HT1080 (cell line): ENCODE measurements at regions not wholly inside any gene's neighbourhood (a gene's known extent, or its start where the extent isn't known, plus 50 kb on each side); places are given as distances from the start of the nearest gene placed in this dataset.
"Not testable (repeated sequence)": the region's sequence is repeated elsewhere in the genome, so short reads cannot be mapped to it uniquely, and the experiment has no call there.

ENCODE experiments used
- DNase-seq: peaks from one replicate; pipeline ENCODE4 v3.0.0-alpha.2; 2015; ENCODE audit warnings: low read depth

- peak; percentile 81 for DNase-seq
These were observed 199.7 kb upstream of the ATXN7L3B start for GRCh38 chr12:74337951-74338350.

GRCh38 chr12:74339211-74339610 lies 198.4 kb upstream of the ATXN7L3B start:
- DNase-seq: no peak

GRCh38 chr12:74349925-74350324 lies 187.7 kb upstream of the ATXN7L3B start:
- no peak for DNase-seq

DNA sequence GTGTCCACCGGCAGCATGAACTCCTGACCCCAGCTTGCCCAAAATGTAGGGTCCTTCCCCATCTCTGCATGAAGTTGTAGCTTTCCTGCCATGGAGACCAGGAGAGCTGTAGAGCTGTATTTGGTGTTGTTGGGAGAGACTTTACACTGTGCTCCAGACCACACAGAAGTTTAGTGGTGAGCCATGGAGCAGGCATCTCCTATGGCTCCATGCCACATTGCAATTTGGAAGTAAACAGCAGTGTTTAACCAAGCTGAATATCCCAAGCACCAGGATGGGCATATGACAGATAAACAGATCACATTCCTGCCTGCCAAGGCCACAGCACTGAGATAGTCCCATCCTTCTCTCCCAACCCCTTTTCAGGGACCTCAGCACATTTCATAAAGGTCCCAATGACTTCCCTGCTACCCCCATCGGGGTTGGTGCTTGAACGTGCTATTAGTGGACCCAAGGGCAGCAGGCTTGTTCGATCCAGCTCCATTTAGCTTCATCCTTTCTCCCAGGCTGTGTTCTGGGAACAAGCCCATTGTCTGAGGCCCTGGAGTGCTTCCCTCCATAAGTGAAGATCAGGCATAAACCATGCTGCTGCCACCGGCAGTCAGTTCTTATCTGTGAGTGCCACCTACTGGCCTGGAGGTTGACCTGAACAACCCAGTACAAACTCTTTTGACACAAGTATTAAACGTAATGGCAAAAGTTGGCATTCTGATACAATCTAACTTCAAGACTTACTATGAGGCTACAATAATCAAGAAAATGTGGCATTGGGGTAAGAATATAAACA lies 172.3 kb upstream of the ATXN7L3B start:
- DNase-seq: peak; percentile 43

GRCh38 chr12:74370608-74371216 lies 166.9 kb upstream of the ATXN7L3B start:
- no peak for DNase-seq

DNA sequence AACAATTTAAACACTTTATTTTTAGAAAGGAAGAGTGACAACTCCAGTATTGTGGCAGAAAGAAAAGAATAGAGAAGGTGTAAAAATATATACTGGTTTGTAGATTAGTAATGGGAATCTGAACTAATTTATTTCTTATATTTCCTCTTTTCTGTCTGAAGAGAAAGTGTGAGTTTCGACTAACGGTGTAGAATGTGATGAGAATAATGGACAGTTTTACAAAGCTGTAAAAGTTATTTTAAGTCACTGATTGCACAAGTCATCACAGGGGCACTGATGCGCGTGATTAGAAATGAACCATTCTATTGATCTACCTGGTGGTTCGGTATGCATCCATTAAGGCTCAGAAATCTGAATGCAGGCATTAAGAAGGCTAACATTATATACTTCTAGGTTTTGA lies 158.5 kb upstream of the ATXN7L3B start:
- no peak for DNase-seq

DNA sequence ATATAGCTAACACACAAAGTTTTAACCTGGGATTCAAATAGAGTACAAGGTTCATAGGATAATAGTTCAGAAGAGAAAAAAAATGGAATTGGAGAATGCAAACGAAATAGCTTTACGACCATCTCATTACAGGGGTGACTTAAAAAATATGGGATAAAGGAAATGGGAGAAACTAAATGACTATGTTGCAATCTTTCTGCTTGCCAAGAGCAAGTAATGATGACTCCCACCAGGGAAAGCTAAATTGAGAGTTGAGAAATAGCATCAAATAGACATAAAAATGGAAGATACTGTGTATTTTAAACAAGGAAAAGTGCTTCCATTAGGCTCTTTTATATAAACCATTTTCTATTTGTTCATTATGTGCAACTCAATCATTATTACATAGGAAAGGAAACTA lies 155.7 kb upstream of the ATXN7L3B start:
- DNase-seq: no peak

GRCh38 chr12:74382983-74383382 lies 154.7 kb upstream of the ATXN7L3B start:
- no peak for DNase-seq

DNA sequence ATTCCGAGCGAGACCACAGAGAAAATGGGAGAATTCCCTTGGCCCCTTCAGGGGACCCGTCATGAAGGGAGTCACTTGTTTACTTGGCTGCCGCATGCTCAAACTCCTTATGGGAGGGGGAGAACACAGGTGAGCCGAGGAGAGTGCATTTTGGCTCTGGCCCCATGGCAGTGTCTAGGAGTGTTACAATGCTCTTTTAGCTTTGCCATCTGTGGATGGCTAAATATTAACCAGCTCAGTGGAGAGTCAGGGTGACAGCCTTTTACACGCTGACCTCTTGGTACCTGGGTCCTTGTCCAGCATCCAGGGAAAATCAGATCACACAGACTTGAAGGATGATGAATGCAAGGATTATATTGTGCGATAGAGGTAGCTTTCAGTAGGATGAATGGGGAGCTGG lies 146.4 kb upstream of the ATXN7L3B start:
- DNase-seq: no peak

GRCh38 chr12:74393272-74393671 lies 144.4 kb upstream of the ATXN7L3B start:
- peak; percentile 56 for DNase-seq

DNA sequence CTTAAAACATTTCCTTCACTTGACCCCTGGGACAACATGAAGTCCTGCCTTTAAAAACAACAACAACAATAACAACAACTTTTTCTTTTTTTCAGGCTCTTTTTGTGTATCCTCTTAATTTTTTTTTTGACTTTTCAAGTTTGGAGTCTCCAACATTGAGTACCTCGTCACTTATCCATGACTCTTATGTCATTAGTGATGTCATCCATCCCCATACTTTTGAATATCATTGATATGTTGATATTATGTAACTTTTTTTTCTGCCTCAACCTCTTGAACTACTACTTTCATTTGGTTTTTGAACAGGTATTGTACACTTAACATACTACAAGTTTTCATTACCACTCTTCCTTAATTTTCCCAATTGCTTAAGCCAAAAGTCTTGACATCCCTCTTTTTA lies 143.0 kb upstream of the ATXN7L3B start:
- no peak for DNase-seq

- no peak for DNase-seq
These were observed 136.6 kb upstream of the ATXN7L3B start for GRCh38 chr12:74401035-74401434.

DNA sequence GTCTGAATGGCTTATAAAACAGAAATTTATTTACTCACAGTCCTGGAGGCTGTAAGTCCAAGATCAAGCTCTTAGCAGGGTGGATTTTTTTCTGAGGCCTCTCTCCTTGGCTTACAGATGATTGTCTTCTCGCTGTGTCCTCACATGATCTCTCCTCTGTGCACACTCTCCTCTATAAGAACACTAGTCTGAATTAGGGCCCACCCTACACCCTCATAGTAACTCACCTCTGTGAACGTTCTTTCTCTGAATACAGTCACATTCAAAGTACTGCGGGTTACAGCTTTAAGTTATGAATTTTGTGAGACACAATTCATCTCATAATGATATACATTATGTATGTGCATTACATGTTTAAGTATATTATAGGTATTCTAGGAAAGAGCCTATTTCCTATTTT lies 135.7 kb upstream of the ATXN7L3B start:
- DNase-seq: no peak

DNA sequence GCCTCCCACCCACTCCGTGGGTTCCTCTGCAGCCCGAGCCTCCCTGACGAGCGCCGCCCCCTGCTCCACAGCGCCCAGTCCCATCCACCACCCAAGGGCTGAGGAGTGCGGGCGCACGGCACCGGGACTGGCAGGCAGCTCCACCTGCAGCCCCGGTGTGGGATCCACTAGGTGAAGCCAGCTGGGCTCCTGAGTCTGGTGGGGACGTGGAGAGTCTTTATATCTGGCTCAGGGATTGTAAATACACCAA lies 134.5 kb upstream of the ATXN7L3B start:
- DNase-seq: not testable (repeated sequence)

GRCh38 chr12:74408601-74409166 lies 129.0 kb upstream of the ATXN7L3B start:
- no peak for DNase-seq

GRCh38 chr12:74412606-74413230 lies 124.9 kb upstream of the ATXN7L3B start:
- DNase-seq: no peak

- DNase-seq: peak; percentile 31
These were observed 122.0 kb upstream of the ATXN7L3B start for GRCh38 chr12:74415633-74416032.

- no peak for DNase-seq
These were observed 119.1 kb upstream of the ATXN7L3B start for GRCh38 chr12:74418573-74418972.

DNA sequence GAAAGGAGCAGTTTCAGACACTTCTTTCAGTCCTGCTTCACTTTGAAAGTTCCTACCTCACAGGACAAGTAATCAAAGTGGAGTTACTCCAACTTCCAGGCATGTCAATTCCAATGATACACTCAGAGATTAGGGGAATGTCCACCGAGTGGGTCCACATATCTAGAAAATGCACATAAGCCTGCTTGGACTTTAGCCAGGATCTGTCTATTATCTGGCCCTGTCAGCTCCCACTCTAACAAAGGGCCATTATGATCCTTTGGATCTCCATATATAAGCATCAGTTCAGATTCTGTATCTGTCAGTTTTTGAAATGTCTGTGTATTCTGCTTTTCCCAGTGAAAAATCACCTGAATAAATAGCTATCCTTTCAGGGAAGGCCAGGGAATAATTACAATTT lies 112.9 kb upstream of the ATXN7L3B start:
- no peak for DNase-seq

- no peak for DNase-seq
These were observed 111.5 kb upstream of the ATXN7L3B start for GRCh38 chr12:74426091-74426490.

DNA sequence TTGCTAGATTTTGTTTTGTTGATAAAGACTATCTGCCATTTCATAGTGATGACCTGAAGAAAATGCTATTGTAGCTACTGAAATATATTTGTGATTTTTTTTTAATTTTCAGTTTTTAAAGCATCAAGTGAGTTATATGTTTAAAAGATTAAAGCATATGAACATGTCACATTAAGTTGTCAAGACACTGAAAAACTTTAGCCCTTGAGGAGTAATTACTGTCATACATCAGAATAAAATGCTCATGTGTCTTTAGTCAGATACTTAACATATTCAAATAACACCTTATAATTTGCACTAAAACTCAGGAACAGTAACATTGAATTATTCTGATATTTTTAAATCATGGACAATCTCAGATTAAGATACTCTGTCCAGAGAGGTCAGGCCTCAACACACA lies 108.1 kb upstream of the ATXN7L3B start:
- DNase-seq: no peak

GRCh38 chr12:74431801-74432200 lies 105.8 kb upstream of the ATXN7L3B start:
- DNase-seq: peak; percentile 43

DNA sequence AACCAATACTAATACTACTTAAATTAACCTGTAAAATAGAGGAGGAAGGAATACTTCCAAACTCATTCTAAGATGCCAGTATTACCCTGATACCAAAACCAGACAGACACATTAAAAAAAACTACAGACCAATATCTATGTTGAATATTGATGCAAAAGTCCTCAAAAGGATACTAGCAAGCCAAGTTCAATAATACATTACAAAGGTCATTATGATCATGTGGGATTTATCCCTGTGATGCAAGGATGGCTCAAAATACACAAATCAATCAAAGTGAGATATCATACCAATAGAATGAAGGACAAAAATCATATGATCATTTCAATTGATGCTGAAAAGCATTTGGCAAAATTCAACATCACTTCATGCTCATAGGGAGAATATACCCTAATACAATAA lies 97.2 kb upstream of the ATXN7L3B start:
- DNase-seq: no peak
